Thyroid gland (tissue), 4 donors: ENCODE measurements at regions not wholly inside any gene's neighbourhood (a gene's known extent, or its start where the extent isn't known, plus 50 kb on each side); places are given as distances from the start of the nearest gene placed in this dataset.

Experiments used
- DNase-seq, 2 donors: peaks; one replicate each; pipeline ENCODE4 v3.0.0-alpha.2; 2019
- H3K27ac ChIP-seq, 3 donors: fragments of 200-600 bp; sonication (generic); 1 replicate in 2 of 3; 2 replicates in 1 of 3; pipeline ENCODE4 v1.5.1; 2016 to 2019; ENCODE audit warnings: mild to moderate bottlenecking in 1 of 3, moderate library complexity in 1 of 3
- H3K27me3 ChIP-seq: fragments of 200-600 bp; sonication (generic); one replicate; pipeline ENCODE4 v1.5.1; 2019
- H3K36me3 ChIP-seq, 2 donors: fragments of 200-600 bp; sonication (generic); one replicate each; pipeline ENCODE4 v1.5.1; 2016 to 2019
- H3K4me1 ChIP-seq, 2 donors: fragments of 200-600 bp; sonication (generic); one replicate each; pipeline ENCODE4 v1.5.1; 2017 to 2019
- H3K4me3 ChIP-seq, 3 donors: fragments of 200-600 bp; sonication (generic); replicated peaks in 1 of 3; 1 replicate in 2 of 3; 2 replicates in 1 of 3; pipeline ENCODE4 v1.5.1; 2016; ENCODE audit warnings: mild to moderate bottlenecking in 1 of 3
- H3K9me3 ChIP-seq: fragments of 200-600 bp; sonication (generic); one replicate; pipeline ENCODE4 v1.5.1; 2017
- POLR2A ChIP-seq, 2 donors: fragments of 450-650 bp; IDR thresholded peaks; one replicate each; pipeline ENCODE4 v1.6.1; 2017; ENCODE audit warnings: antibody characterized with exemption in 2 of 2, mild to moderate bottlenecking in 2 of 2, moderate library complexity in 1 of 2
- WGBS, 2 donors: methylation state at CpG; one replicate each; pipeline ENCODE4 v1.1.5; 2017; 5-methylcytosine and 5-hydroxymethylcytosine counted together
- intact Hi-C: fragments of 100-400 bp; cut with DNase I; formaldehyde crosslinking; loops from one replicate; pipeline ENCODE4 v1.15.1; 2023
- TF ChIP-seq, protein P1 (sequence below), 6 experiments: fragments of 200-600 bp in 3 of 6; fragments of 450-650 bp in 3 of 6; sonication (generic) in 3 of 6; IDR thresholded peaks; one replicate each; pipeline ENCODE4 v1.5.1; 2016 to 2019; ENCODE audit warnings: antibody characterized with exemption in 6 of 6, mild to moderate bottlenecking in 2 of 6, inconsistent platforms in 1 of 6, moderate library complexity in 1 of 6

DNA sequence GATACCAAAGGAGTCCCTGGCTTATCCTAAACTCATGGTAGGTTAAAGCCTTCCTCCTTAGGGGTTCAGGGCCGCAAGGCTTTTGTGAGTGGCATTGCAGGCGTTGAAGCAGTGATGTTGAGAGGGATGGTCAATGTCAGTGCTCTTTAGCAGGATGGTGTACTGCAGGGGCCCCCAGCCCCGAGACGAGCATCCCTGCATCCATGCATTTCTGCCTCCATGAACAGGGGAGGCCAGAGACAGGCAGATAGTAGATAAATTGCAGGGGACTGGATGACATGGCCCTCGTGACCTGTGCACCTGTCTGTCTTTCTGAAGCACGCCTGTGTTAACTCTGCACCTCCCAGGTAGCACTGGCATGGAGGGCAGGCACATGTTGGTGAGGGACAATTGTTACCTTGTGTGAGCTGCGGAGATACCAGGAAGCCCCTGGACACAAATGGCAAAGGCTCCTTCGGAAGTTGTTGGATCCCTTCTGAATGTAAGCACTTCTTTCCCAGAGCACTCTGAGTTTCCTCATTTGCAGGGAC is 133.5 kb downstream of the SNRPN start:
- no peak overlapping the region for H3K4me3 ChIP-seq
- TF ChIP-seq, protein P1, sequence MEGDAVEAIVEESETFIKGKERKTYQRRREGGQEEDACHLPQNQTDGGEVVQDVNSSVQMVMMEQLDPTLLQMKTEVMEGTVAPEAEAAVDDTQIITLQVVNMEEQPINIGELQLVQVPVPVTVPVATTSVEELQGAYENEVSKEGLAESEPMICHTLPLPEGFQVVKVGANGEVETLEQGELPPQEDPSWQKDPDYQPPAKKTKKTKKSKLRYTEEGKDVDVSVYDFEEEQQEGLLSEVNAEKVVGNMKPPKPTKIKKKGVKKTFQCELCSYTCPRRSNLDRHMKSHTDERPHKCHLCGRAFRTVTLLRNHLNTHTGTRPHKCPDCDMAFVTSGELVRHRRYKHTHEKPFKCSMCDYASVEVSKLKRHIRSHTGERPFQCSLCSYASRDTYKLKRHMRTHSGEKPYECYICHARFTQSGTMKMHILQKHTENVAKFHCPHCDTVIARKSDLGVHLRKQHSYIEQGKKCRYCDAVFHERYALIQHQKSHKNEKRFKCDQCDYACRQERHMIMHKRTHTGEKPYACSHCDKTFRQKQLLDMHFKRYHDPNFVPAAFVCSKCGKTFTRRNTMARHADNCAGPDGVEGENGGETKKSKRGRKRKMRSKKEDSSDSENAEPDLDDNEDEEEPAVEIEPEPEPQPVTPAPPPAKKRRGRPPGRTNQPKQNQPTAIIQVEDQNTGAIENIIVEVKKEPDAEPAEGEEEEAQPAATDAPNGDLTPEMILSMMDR (IDR thresholded peaks at IDR 0.05) = no peak
- TF ChIP-seq POLR2A (IDR thresholded peaks at IDR 0.05) = no peak
- 83 to 94% methylated on average over 7 to 8 of the region's 8 CpGs for WGBS, 2 donors
- H3K27ac ChIP-seq = no peak overlapping the region
- H3K4me1 ChIP-seq = no peaks in the 10 kb centered on the region
- no peaks in the 10 kb centered on the region for H3K9me3 ChIP-seq
- no peak for DNase-seq
- intact Hi-C loops = no loop called here
- H3K36me3 ChIP-seq = peaks cover 92 to 95% of the 10 kb centered on the region in 2 donors
- H3K27me3 ChIP-seq = no peaks in the 10 kb centered on the region

DNA sequence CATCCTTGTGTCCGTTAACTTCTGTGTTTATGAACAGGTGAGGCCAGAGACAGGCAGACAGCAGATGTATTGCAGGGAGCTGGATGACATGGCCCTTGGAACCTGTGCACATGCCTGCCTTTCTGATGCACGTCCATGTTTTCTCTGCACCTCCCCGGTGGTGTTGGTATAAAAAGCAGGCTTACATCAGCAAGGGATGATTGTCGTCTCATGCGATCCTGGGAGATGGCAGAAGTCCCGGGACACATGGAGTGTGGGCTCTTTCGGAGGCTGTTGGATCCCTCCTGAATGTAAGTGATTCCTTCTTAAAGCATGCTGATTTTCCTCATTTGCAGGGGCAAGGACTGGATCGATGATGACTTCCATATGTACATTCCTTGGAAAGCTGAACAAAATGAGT is 134.8 kb downstream of the SNRPN start:
- H3K9me3 ChIP-seq = no peaks in the 10 kb centered on the region
- TF ChIP-seq, protein P1 (IDR thresholded peaks at IDR 0.05) = no peak
- TF ChIP-seq POLR2A (IDR thresholded peaks at IDR 0.05) = no peak
- H3K4me1 ChIP-seq = no peaks in the 10 kb centered on the region
- intact Hi-C loops = no loop called here
- H3K27ac ChIP-seq = no peak overlapping the region
- no peak overlapping the region for H3K4me3 ChIP-seq
- WGBS, 2 donors = 90 to 92% methylated on average over 8 of the region's 8 CpGs
- H3K36me3 ChIP-seq = peaks cover 92 to 95% of the 10 kb centered on the region in 2 donors
- H3K27me3 ChIP-seq = no peaks in the 10 kb centered on the region
- DNase-seq = no peak

DNA sequence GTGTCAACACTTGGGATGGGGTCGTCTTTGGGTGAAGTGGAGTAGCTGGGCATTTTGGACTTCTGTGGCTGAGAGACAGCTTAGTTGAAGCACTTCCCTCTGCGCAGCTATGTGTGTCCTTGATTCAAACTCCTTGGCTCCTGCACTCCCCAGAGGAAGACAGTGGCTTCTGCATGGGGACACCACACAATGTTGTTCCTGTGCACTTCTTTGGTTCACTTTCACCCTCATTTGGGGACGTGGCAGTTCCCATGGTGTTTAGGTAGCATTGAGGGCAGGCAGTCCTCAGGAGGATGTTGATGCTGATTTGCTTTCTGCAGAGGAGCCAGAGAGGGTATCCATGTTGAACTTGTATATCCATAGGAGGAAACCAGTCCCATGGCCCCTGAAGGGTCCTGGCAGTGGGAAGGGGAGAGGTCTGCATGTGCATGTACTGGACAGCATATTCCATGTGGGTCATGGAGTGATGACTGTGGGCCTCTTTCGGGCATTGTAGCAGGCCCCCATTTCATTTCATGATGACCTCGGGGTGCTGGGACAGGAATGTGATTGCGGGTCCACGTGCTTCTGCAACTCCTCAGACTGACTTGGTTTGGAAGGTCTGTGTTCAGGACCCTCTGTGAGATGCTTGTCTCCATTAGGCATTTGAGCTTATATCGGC is 135.4 kb downstream of the SNRPN start:
- peaks cover 91 to 95% of the 10 kb centered on the region in 2 donors for H3K36me3 ChIP-seq
- H3K27me3 ChIP-seq = no peaks in the 10 kb centered on the region
- 68 to 82% methylated on average over 4 to 7 of the region's 8 CpGs for WGBS, 2 donors
- no peak for DNase-seq
- no peak for TF ChIP-seq POLR2A (IDR thresholded peaks at IDR 0.05)
- TF ChIP-seq, protein P1 (IDR thresholded peaks at IDR 0.05) = no peak
- no peak overlapping the region for H3K27ac ChIP-seq
- no peaks in the 10 kb centered on the region for H3K4me1 ChIP-seq
- intact Hi-C loops = no loop called here
- H3K9me3 ChIP-seq = no peaks in the 10 kb centered on the region
- no peak overlapping the region for H3K4me3 ChIP-seq

DNA sequence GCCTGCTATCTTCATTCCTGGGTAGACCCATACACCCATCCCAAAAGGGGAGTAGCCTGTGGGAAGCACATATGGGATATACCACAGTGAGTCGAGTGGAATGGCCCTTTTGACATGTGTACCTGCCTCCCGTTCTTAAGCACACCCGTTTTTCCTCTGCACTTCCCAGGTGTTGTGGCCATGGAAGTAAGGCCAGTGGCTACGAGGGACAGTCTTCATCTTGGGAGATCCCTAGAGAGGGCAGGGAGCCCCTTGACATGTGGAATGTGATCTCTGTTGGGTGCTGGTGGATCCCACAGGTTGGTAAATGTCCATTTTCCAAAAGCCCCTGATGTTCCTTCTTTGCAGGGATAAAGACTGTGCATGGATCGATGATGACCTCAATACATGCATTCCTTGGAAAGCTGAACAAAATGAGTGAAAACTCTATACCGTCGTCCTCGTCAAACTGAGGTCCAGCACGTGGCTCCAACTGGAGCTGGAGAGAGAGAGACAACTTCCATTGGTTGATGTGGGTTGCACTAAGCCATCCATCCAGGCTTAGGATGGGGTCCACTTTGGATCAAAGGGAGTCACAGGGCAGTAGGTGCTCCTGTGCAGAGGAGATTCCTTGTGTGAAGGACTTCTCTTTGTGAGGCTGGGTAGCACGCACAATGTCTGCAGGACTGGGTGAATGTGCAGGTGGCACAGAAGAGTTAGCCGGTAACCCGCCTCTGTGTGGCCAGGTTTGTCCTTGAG is 136.8 kb downstream of the SNRPN start:
- Histone ChIP-seq H3K4me3 (no peak overlapping the region), H3K4me1 (no peaks in the 10 kb centered on the region), H3K9me3 (no peaks in the 10 kb centered on the region), H3K27me3 (no peaks in the 10 kb centered on the region), H3K36me3 (peaks cover 83 to 88% of the 10 kb centered on the region in 2 donors), H3K27ac (no peak overlapping the region)
- no peak for TF ChIP-seq POLR2A (IDR thresholded peaks at IDR 0.05)
- TF ChIP-seq, protein P1 (IDR thresholded peaks at IDR 0.05) = no peak
- intact Hi-C loops = no loop called here
- WGBS, 2 donors = 82 to 87% methylated on average over 12 of the region's 12 CpGs
- DNase-seq = no peak

DNA sequence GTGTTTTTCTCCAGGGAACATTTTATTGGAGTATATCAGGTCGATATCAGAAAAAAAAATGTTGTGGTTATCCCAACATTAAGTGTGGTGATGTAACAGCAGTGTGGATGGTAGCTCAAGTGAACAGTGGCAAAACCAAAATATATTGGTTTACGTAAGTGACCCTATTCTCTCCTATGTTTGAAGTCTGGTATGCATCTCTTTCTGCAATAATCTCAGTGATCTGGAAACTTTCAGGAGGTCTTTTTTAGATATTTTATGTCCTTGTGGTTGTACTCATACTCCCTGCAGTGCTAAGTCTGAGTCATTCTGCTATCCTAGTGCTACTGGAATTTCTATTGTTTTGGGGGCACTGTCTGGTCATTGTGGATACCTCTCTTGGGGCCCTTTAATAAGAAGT is 137.9 kb downstream of the SNRPN start:
- TF ChIP-seq POLR2A (IDR thresholded peaks at IDR 0.05) = no peak
- TF ChIP-seq, protein P1 (IDR thresholded peaks at IDR 0.05) = no peak
- Histone ChIP-seq H3K4me1 (no peaks in the 10 kb centered on the region), H3K9me3 (no peaks in the 10 kb centered on the region), H3K36me3 (peaks cover 84 to 88% of the 10 kb centered on the region in 2 donors), H3K27me3 (no peaks in the 10 kb centered on the region), H3K27ac (no peak overlapping the region), H3K4me3 (no peak overlapping the region)
- WGBS, 2 donors = 87 to 90% methylated on average over 2 of the region's 2 CpGs
- intact Hi-C loops = no loop called here
- DNase-seq = no peak
